Stimulated activated naive CD8-positive, alpha-beta T cell treated with anti-CD3 and anti-CD28 coated beads, Interleukin-15, amount 100 ng/mL, for 72 hours (primary cell): ENCODE measurements at regions not wholly inside any gene's neighbourhood (a gene's known extent, or its start where the extent isn't known, plus 50 kb on each side); places are given as distances from the start of the nearest gene placed in this dataset.

ENCODE experiments used
- ATAC-seq: fragments of 150-1000 bp; cut with Tn5 transposase; 2 replicates; pipeline ENCODE4 v1.10.0; 2021; ENCODE audit warnings: mild to moderate bottlenecking, moderate library complexity
- DNase-seq, 2 donors: peaks; one replicate each; pipeline ENCODE4 v3.0.0; 2021 to 2022
- H3K27ac Mint-ChIP-seq, 2 donors: one replicate each; pipeline ENCODE4 v1.8.0; 2022; ENCODE audit warnings: mild to moderate bottlenecking in 2 of 2, mixed read lengths in 2 of 2, moderate library complexity in 2 of 2
- H3K27me3 Mint-ChIP-seq: one replicate; pipeline ENCODE4 v1.8.0; 2022; ENCODE audit warnings: mixed read lengths
- H3K4me1 Mint-ChIP-seq: one replicate; pipeline ENCODE4 v1.8.0; 2022; ENCODE audit warnings: mild to moderate bottlenecking, mixed read lengths
- H3K4me3 Mint-ChIP-seq, 2 donors: one replicate each; pipeline ENCODE4 v1.8.0; 2022; ENCODE audit warnings: mild to moderate bottlenecking in 2 of 2, mixed read lengths in 2 of 2, moderate library complexity in 1 of 2
- H3K9me3 Mint-ChIP-seq, 2 donors: one replicate each; pipeline ENCODE4 v1.8.0; 2022; ENCODE audit warnings: mixed read lengths in 2 of 2

- Mint-ChIP-seq H3K27me3 (peaks cover 6% of the 10 kb centered on the region), H3K9me3 (no peaks in the 10 kb centered on the region), H3K4me3 (no peak overlapping the region), H3K27ac (no peak overlapping the region), H3K4me1 (no peaks in the 10 kb centered on the region)
- DNase-seq (no peak), ATAC-seq (no peak)
Measured at GRCh38 chr5:78701795-78702410, 53.3 kb upstream of the LHFPL2 start.

GRCh38 chr5:78699552-78700153, 51.1 kb upstream of the LHFPL2 start:
- H3K4me1 Mint-ChIP-seq: no peaks in the 10 kb centered on the region
- H3K27ac Mint-ChIP-seq: peak overlapping the region in 1 of 2 donors; percentile 53
- no peak for DNase-seq

GRCh38 chr5:78698191-78698791, 49.7 kb upstream of the LHFPL2 start:
- H3K4me1 Mint-ChIP-seq: no peaks in the 10 kb centered on the region

More at GRCh38 chr5:78699552-78700153, 51.1 kb upstream of the LHFPL2 start:
- ATAC-seq: no peak
- Mint-ChIP-seq H3K27me3 (no peaks in the 10 kb centered on the region), H3K9me3 (peaks cover 0 to 6% of the 10 kb centered on the region in 2 donors), H3K4me3 (no peak overlapping the region)

More at GRCh38 chr5:78698191-78698791, 49.7 kb upstream of the LHFPL2 start:
- ATAC-seq (no peak), DNase-seq (no peak)
- Mint-ChIP-seq H3K27ac (peak overlapping the region in 1 of 2 donors; percentile 14), H3K27me3 (no peaks in the 10 kb centered on the region), H3K4me3 (no peak overlapping the region), H3K9me3 (peaks cover 0 to 7% of the 10 kb centered on the region in 2 donors)
